PC-9 (cell line): ENCODE measurements at regions not wholly inside any gene's neighbourhood (a gene's known extent, or its start where the extent isn't known, plus 50 kb on each side); places are given as distances from the start of the nearest gene placed in this dataset.

Source experiments
- BruUV-seq: library from RNA; stranded (reverse); fragments of 400-500 nt; replicated peaks from 2 replicates; lab custom pipeline; 2021; lab: Mats Ljungman, UMichigan
- CTCF ChIA-PET: fragments of 300-600 bp; sonication (Branson Sonifier 250); formaldehyde crosslinking; loops from one replicate; lab custom pipeline; 2022; ENCODE audit warnings: antibody characterized with exemption; lab: Charles Lee
- POLR2A ChIA-PET: fragments of 300-600 bp; sonication (Branson Sonifier 250); formaldehyde crosslinking; loops from one replicate; lab custom pipeline; 2022; ENCODE audit warnings: antibody characterized with exemption; ENCODE audit not compliant: unreplicated experiment; lab: Charles Lee
- DNase-seq, 2 experiments: peaks; one replicate each; pipeline versions ENCODE4 v3.0.0 to v3.0.0-alpha.2; 2015 to 2022; ENCODE audit warnings: mixed read lengths in 1 of 2
- H2AFZ ChIP-seq: fragments of 200-600 bp; sonication (generic); 2 replicates; pipeline ENCODE4 v1.8.1; 2017; ENCODE audit warnings: antibody characterized with exemption
- H3F3A ChIP-seq: fragments of 200-600 bp; sonication (generic); 2 replicates; pipeline ENCODE4 v1.8.1; 2017; ENCODE audit warnings: antibody characterized with exemption, mild to moderate bottlenecking, low read depth; ENCODE audit not compliant: insufficient read depth
- H3K27ac ChIP-seq: fragments of 200-600 bp; sonication (generic); 2 replicates; pipeline ENCODE4 v1.6.1; 2016; ENCODE audit warnings: mixed run types
- H3K27me3 ChIP-seq: fragments of 200-600 bp; sonication (generic); 2 replicates; pipeline ENCODE4 v1.6.1; 2016; ENCODE audit warnings: low read depth, mixed run types; ENCODE audit not compliant: insufficient read depth
- H3K36me3 ChIP-seq: fragments of 200-600 bp; sonication (generic); 2 replicates; pipeline ENCODE4 v1.6.1; 2016; ENCODE audit warnings: low read depth, mixed run types
- H3K4me1 ChIP-seq: fragments of 200-600 bp; sonication (generic); replicated peaks from 2 replicates; pipeline ENCODE4 v1.6.1; 2016; ENCODE audit warnings: mixed run types; ENCODE audit not compliant: insufficient read depth
- H3K4me2 ChIP-seq: fragments of 200-600 bp; sonication (generic); 2 replicates; pipeline ENCODE4 v1.6.1; 2017; ENCODE audit warnings: mixed run types
- H3K4me3 ChIP-seq: fragments of 200-600 bp; sonication (generic); 2 replicates; pipeline ENCODE4 v1.6.1; 2016; ENCODE audit warnings: mixed run types
- H3K79me2 ChIP-seq: fragments of 200-600 bp; sonication (generic); 2 replicates; pipeline ENCODE4 v1.6.1; 2017; ENCODE audit warnings: low read depth, mixed run types
- H3K9me2 ChIP-seq: fragments of 200-600 bp; sonication (generic); 2 replicates; pipeline ENCODE4 v1.8.1; 2017; ENCODE audit warnings: mild to moderate bottlenecking; ENCODE audit not compliant: insufficient read depth
- H3K9me3 ChIP-seq: fragments of 200-600 bp; sonication (generic); 2 replicates; pipeline ENCODE4 v1.8.1; 2016; ENCODE audit warnings: low read depth; ENCODE audit not compliant: insufficient read depth
- H4K20me1 ChIP-seq: fragments of 200-600 bp; sonication (generic); 2 replicates; pipeline ENCODE4 v1.8.1; 2017; ENCODE audit not compliant: insufficient read depth
- CTCF ChIP-seq: fragments of 200-600 bp; sonication (generic); conservative IDR thresholded peaks from 2 replicates; pipeline ENCODE4 v1.6.1; 2017; ENCODE audit warnings: mixed run types, antibody characterized with exemption, mild to moderate bottlenecking, moderate library complexity
- EZH2 ChIP-seq: fragments of 200-600 bp; sonication (generic); IDR thresholded peaks from 2 replicates; pipeline ENCODE4 v1.8.0; 2017; ENCODE audit warnings: antibody characterized with exemption, low read depth
- intact Hi-C: fragments of 100-400 bp; cut with micrococcal nuclease; formaldehyde crosslinking; loops from one replicate; pipeline ENCODE4 v1.10.0; 2022; ENCODE audit not compliant: unreplicated experiment

DNA sequence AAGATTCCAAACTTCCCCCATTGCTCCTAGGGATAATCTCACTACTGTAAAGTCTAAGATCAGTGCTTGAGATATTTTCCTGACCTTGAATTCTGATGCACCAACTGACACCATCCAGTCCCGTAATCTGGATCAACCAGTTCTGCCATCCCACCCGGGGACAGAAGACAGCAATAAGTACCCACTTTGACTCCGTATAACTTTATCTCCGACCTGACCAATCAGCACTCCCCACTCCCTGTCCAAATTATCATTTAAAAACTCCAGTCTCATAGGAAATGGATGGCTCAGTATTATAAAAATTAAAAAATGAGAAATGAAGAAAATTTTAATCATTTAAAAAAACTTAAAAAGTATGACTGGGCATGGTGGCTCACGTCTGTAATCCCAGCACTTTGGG lies 61.4 kb upstream of the ABCC4 start:
- intact Hi-C loops = no loop called here
- Histone ChIP-seq H3K36me3 (no peaks in the 10 kb centered on the region), H3F3A (no peaks in the 10 kb centered on the region), H3K27ac (no peak overlapping the region), H4K20me1 (no peaks in the 10 kb centered on the region), H2AFZ (no peak overlapping the region), H3K4me3 (no peak overlapping the region), H3K9me2 (no peaks in the 10 kb centered on the region), H3K4me1 (no peaks in the 10 kb centered on the region), H3K9me3 (peaks cover 7% of the 10 kb centered on the region; the same call in 1 of the 2 replicates), H3K79me2 (no peaks in the 10 kb centered on the region), H3K27me3 (no peaks in the 10 kb centered on the region), H3K4me2 (no peak overlapping the region)
- ChIA-PET CTCF (no interaction called here), POLR2A (no interaction called here)
- no peak for TF ChIP-seq EZH2
- no peak for TF ChIP-seq CTCF
- no TSS peak for BruUV-seq
- DNase-seq = no peak

DNA sequence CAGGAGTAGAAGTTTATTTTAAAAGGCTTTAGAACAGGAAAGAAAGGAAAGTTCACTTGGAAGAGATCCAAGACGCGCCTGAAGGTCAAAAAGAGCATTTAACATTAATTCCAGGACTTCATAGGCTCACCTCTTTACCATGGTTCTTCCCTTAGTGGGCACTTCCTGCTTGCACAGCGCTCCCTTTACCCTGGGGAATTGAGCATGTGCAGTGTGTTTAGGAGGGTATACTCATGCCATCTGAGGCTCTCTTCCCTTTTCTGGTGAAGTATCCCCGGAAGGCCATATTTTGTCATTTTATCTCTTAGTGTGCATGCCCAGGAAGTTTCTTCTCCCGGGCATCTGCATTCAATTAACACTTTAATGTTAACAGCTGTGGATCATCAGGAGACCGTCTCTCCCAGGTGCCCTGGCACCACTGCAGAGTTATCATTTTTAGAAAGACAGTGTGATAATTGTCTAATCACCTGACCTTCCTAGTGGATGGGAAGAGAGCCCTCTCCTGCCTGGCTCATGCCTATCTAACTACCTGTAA lies 66.1 kb upstream of the ABCC4 start:
- Histone ChIP-seq H3K4me2 (no peak overlapping the region), H3K9me2 (no peaks in the 10 kb centered on the region), H3K4me3 (no peak overlapping the region), H4K20me1 (no peaks in the 10 kb centered on the region), H2AFZ (no peak overlapping the region), H3K36me3 (no peaks in the 10 kb centered on the region), H3K27me3 (no peaks in the 10 kb centered on the region), H3K27ac (no peak overlapping the region), H3K79me2 (no peaks in the 10 kb centered on the region), H3K9me3 (peaks cover 6% of the 10 kb centered on the region; the same call in 1 of the 2 replicates), H3K4me1 (no peaks in the 10 kb centered on the region), H3F3A (no peaks in the 10 kb centered on the region)
- CTCF ChIA-PET = no interaction called here
- BruUV-seq = no TSS peak
- POLR2A ChIA-PET = no interaction called here
- intact Hi-C loops = no loop called here
- no peak for TF ChIP-seq CTCF
- no peak for TF ChIP-seq EZH2
- no peak for DNase-seq

- CTCF ChIA-PET = no interaction called here
- H3K4me1 ChIP-seq = no peaks in the 10 kb centered on the region
- H3K27me3 ChIP-seq = no peaks in the 10 kb centered on the region
- no TSS peak for BruUV-seq
- POLR2A ChIA-PET = no interaction called here
- no peak overlapping the region for H2AFZ ChIP-seq
- TF ChIP-seq EZH2 = no peak
- no peak for TF ChIP-seq CTCF
- H4K20me1 ChIP-seq = no peaks in the 10 kb centered on the region
- H3K9me3 ChIP-seq = no peaks in the 10 kb centered on the region
- no peaks in the 10 kb centered on the region for H3K79me2 ChIP-seq
- no peak for DNase-seq
- H3K36me3 ChIP-seq = no peaks in the 10 kb centered on the region
- H3K9me2 ChIP-seq = no peaks in the 10 kb centered on the region
- H3F3A ChIP-seq = no peaks in the 10 kb centered on the region
- H3K4me3 ChIP-seq = no peak overlapping the region
- intact Hi-C loops = no loop called here
- no peak overlapping the region for H3K27ac ChIP-seq
- H3K4me2 ChIP-seq = no peak overlapping the region
Measured at GRCh38 chr13:95368998-95369397, 67.7 kb upstream of the ABCC4 start.
